ENCODE measurements at regions not wholly inside any gene's neighbourhood (a gene's known extent, or its start where the extent isn't known, plus 50 kb on each side); places are given as distances from the start of the nearest gene placed in this dataset.

DNA sequence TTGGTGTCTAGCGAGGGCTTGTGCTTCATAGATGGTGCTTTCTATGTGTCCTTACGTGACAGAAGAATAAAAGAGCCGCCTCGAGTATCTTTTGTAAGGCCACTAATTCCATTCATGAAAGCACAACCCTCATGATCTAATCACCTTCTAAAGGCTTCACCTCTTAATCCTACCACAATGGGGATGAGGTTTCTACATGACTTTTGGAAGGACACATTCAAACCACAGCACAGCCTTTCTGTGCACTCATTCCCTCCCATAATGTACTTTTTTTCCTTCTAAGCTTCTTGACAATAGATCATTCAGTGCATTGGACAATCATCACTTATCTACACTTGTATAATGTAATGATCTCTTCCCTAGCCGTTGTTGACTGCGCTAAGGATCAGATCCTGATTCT, 774.8 kb downstream of the BRINP1 start (continued):
- TF ChIP-seq POLR2AphosphoS5 (IDR thresholded peaks at IDR 0.05; ENCODE audit: low read depth) = no peak

DNA sequence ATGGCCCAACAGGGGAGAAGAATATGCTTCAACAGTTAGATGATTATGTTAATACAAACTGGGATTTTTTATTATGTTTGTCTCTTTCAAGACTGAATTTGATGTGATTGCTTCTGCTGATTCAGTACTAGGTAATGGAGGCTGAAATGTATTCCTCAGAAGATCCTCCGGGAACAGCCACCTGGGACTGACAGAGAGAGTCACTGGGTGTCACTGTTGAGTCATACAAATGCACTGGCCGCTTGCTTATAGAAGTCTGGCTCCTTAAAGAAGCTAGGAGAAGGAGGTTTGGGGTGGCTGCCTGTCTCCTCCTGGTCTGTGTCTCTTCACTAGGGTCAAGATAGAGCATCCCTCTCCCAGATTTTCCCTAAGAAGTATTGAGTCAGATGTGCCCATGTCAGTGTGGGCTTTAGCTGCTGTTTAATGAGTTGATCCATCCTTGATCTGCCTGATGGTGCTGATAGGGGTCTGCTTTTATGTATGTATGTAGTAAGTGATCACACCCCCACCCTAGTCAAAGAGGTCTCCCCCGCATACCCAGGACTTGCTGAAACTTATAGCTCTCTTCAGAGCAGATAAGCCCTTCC, 773.4 kb downstream of the BRINP1 start:
- Histone ChIP-seq H3K4me3 (no peak overlapping the region), H3K79me2 (replicated peaks; ENCODE audit: insufficient read depth) (no peaks in the 10 kb centered on the region), H3K4me1 (ENCODE audit: insufficient read depth) (no peaks in the 10 kb centered on the region), H3K27ac (ENCODE audit: low read depth) (no peak overlapping the region), H3K9me2 (ENCODE audit: insufficient read depth) (no peaks in the 10 kb centered on the region), H4K20me1 (replicated peaks; ENCODE audit: insufficient read depth) (no peaks in the 10 kb centered on the region), H3F3A (replicated peaks; ENCODE audit: low read depth) (no peaks in the 10 kb centered on the region), H3K36me3 (ENCODE audit: insufficient read depth) (no peaks in the 10 kb centered on the region), H3K27me3 (ENCODE audit: insufficient read depth) (no peaks in the 10 kb centered on the region), H2AFZ (no peak overlapping the region), H3K4me2 (no peak overlapping the region)
- no peaks in the 10 kb centered on the region for H3K36me3 Mint-ChIP-seq (ENCODE audit: low read depth)
- H3K27ac Mint-ChIP-seq = no peak overlapping the region
- ATAC-seq (peak; percentile 99), DNase-seq (ENCODE audit: low spot score) (peak; percentile 82)
- H3K27me3 Mint-ChIP-seq (ENCODE audit: insufficient read depth, low read depth, poor library complexity) = no peaks in the 10 kb centered on the region
- TF ChIP-seq, protein P1, sequence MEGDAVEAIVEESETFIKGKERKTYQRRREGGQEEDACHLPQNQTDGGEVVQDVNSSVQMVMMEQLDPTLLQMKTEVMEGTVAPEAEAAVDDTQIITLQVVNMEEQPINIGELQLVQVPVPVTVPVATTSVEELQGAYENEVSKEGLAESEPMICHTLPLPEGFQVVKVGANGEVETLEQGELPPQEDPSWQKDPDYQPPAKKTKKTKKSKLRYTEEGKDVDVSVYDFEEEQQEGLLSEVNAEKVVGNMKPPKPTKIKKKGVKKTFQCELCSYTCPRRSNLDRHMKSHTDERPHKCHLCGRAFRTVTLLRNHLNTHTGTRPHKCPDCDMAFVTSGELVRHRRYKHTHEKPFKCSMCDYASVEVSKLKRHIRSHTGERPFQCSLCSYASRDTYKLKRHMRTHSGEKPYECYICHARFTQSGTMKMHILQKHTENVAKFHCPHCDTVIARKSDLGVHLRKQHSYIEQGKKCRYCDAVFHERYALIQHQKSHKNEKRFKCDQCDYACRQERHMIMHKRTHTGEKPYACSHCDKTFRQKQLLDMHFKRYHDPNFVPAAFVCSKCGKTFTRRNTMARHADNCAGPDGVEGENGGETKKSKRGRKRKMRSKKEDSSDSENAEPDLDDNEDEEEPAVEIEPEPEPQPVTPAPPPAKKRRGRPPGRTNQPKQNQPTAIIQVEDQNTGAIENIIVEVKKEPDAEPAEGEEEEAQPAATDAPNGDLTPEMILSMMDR (conservative IDR thresholded peaks at IDR 0.05; ENCODE audit: low read depth in 2 of 2) = peak; percentile 73 to 93
- TF ChIP-seq, protein P2, sequence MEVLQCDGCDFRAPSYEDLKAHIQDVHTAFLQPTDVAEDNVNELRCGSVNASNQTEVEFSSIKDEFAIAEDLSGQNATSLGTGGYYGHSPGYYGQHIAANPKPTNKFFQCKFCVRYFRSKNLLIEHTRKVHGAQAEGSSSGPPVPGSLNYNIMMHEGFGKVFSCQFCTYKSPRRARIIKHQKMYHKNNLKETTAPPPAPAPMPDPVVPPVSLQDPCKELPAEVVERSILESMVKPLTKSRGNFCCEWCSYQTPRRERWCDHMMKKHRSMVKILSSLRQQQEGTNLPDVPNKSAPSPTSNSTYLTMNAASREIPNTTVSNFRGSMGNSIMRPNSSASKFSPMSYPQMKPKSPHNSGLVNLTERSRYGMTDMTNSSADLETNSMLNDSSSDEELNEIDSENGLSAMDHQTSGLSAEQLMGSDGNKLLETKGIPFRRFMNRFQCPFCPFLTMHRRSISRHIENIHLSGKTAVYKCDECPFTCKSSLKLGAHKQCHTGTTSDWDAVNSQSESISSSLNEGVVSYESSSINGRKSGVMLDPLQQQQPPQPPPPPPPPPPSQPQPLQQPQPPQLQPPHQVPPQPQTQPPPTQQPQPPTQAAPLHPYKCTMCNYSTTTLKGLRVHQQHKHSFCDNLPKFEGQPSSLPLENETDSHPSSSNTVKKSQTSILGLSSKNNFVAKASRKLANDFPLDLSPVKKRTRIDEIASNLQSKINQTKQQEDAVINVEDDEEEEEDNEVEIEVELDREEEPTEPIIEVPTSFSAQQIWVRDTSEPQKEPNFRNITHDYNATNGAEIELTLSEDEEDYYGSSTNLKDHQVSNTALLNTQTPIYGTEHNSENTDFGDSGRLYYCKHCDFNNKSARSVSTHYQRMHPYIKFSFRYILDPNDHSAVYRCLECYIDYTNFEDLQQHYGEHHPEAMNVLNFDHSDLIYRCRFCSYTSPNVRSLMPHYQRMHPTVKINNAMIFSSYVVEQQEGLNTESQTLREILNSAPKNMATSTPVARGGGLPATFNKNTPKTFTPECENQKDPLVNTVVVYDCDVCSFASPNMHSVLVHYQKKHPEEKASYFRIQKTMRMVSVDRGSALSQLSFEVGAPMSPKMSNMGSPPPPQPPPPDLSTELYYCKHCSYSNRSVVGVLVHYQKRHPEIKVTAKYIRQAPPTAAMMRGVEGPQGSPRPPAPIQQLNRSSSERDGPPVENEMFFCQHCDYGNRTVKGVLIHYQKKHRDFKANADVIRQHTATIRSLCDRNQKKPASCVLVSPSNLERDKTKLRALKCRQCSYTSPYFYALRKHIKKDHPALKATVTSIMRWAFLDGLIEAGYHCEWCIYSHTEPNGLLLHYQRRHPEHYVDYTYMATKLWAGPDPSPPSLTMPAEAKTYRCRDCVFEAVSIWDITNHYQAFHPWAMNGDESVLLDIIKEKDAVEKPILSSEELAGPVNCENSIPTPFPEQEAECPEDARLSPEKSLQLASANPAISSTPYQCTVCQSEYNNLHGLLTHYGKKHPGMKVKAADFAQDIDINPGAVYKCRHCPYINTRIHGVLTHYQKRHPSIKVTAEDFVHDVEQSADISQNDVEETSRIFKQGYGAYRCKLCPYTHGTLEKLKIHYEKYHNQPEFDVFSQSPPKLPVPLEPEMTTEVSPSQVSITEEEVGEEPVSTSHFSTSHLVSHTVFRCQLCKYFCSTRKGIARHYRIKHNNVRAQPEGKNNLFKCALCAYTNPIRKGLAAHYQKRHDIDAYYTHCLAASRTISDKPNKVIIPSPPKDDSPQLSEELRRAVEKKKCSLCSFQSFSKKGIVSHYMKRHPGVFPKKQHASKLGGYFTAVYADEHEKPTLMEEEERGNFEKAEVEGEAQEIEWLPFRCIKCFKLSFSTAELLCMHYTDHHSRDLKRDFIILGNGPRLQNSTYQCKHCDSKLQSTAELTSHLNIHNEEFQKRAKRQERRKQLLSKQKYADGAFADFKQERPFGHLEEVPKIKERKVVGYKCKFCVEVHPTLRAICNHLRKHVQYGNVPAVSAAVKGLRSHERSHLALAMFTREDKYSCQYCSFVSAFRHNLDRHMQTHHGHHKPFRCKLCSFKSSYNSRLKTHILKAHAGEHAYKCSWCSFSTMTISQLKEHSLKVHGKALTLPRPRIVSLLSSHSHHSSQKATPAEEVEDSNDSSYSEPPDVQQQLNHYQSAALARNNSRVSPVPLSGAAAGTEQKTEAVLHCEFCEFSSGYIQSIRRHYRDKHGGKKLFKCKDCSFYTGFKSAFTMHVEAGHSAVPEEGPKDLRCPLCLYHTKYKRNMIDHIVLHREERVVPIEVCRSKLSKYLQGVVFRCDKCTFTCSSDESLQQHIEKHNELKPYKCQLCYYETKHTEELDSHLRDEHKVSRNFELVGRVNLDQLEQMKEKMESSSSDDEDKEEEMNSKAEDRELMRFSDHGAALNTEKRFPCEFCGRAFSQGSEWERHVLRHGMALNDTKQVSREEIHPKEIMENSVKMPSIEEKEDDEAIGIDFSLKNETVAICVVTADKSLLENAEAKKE (CRISPR knock-in tag; IDR thresholded peaks at IDR 0.05) = peak; percentile 54; the same call in 1 of the 2 replicates
- TF ChIP-seq, protein P3, sequence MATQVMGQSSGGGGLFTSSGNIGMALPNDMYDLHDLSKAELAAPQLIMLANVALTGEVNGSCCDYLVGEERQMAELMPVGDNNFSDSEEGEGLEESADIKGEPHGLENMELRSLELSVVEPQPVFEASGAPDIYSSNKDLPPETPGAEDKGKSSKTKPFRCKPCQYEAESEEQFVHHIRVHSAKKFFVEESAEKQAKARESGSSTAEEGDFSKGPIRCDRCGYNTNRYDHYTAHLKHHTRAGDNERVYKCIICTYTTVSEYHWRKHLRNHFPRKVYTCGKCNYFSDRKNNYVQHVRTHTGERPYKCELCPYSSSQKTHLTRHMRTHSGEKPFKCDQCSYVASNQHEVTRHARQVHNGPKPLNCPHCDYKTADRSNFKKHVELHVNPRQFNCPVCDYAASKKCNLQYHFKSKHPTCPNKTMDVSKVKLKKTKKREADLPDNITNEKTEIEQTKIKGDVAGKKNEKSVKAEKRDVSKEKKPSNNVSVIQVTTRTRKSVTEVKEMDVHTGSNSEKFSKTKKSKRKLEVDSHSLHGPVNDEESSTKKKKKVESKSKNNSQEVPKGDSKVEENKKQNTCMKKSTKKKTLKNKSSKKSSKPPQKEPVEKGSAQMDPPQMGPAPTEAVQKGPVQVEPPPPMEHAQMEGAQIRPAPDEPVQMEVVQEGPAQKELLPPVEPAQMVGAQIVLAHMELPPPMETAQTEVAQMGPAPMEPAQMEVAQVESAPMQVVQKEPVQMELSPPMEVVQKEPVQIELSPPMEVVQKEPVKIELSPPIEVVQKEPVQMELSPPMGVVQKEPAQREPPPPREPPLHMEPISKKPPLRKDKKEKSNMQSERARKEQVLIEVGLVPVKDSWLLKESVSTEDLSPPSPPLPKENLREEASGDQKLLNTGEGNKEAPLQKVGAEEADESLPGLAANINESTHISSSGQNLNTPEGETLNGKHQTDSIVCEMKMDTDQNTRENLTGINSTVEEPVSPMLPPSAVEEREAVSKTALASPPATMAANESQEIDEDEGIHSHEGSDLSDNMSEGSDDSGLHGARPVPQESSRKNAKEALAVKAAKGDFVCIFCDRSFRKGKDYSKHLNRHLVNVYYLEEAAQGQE (IDR thresholded peaks at IDR 0.05; ENCODE audit: unreplicated experiment) = no peak
- H3K9me3 Mint-ChIP-seq = no peaks in the 10 kb centered on the region
- H3K4me1 Mint-ChIP-seq = peaks cover 9% of the 10 kb centered on the region; the same call in 2 of the 3 replicates
- H3K4me3 Mint-ChIP-seq = no peak overlapping the region

Measured in GM23338 (cell line).